Kidney epithelial cell (primary cell): ENCODE measurements at regions not wholly inside any gene's neighbourhood (a gene's known extent, or its start where the extent isn't known, plus 50 kb on each side); places are given as distances from the start of the nearest gene placed in this dataset.

Experiments used
- DNase-seq: peaks from one replicate; pipeline ENCODE4 v3.0.0-alpha.2; 2010; ENCODE audit warnings: low read depth
- H3K27me3 ChIP-seq: 2 replicates; pipeline ENCODE4 v1.6.0; 2011; ENCODE audit warnings: low read length; ENCODE audit not compliant: control insufficient read depth, insufficient read depth
- H3K36me3 ChIP-seq: 2 replicates; pipeline ENCODE4 v1.5.1; 2011; ENCODE audit warnings: low read length; ENCODE audit not compliant: control insufficient read depth, insufficient read depth
- H3K4me3 ChIP-seq: 2 replicates; pipeline ENCODE4 v1.5.1; 2011; ENCODE audit warnings: low read depth, mild to moderate bottlenecking, control low read depth, low read length
- TF ChIP-seq, protein P1 (sequence below): IDR thresholded peaks from 2 replicates; pipeline ENCODE4 v1.5.1; 2011; ENCODE audit warnings: mild to moderate bottlenecking, moderate library complexity, low read length, control low read depth, inconsistent platforms; ENCODE audit not compliant: insufficient read depth, poor library complexity, severe bottlenecking

DNA sequence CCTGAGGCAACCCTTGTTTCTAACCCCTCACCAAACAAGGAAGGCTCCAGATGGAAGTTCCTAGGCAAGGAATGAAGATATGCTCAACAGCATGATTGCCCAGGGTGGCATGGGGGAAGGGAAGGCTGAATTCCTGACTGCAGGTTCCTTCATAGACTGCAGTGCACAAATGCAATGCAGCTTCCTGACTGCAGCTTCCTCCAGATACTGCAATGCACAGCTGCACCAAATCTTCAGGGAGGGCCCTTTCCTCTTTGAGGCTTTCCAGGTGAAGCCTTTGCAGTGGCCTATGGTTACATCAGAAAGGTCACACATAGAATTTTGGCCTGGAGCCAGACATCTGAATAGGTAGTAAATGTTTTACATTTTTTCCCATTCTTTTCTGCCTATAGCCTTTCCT, 58.8 kb upstream of the DYNAP start:
- Histone ChIP-seq H3K27me3 (no peaks in the 10 kb centered on the region), H3K36me3 (no peaks in the 10 kb centered on the region), H3K4me3 (no peak overlapping the region)
- TF ChIP-seq, protein P1, sequence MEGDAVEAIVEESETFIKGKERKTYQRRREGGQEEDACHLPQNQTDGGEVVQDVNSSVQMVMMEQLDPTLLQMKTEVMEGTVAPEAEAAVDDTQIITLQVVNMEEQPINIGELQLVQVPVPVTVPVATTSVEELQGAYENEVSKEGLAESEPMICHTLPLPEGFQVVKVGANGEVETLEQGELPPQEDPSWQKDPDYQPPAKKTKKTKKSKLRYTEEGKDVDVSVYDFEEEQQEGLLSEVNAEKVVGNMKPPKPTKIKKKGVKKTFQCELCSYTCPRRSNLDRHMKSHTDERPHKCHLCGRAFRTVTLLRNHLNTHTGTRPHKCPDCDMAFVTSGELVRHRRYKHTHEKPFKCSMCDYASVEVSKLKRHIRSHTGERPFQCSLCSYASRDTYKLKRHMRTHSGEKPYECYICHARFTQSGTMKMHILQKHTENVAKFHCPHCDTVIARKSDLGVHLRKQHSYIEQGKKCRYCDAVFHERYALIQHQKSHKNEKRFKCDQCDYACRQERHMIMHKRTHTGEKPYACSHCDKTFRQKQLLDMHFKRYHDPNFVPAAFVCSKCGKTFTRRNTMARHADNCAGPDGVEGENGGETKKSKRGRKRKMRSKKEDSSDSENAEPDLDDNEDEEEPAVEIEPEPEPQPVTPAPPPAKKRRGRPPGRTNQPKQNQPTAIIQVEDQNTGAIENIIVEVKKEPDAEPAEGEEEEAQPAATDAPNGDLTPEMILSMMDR: no peak
- DNase-seq: no peak

DNA sequence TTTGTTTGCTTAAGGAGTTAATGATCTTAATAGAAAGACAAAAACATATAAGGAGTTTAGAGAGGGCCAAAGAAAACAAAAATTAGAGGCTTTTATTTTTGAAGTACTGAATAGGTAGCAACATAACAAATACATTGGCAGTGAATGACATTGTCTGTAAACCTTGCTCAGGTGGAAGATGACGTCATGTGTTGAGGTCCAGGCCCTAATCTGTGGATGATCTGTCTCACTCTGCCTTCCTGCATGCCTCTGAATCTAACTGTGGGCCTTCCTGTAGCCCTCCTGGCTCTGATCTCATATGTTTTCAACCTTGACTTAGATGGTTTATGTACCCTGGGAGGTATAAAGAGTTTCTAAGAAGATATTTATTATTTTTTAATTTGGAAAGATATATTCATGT, 58.1 kb upstream of the DYNAP start:
- DNase-seq: no peak
- Histone ChIP-seq H3K36me3 (no peaks in the 10 kb centered on the region), H3K4me3 (no peak overlapping the region), H3K27me3 (no peaks in the 10 kb centered on the region)
- TF ChIP-seq, protein P1: no peak
